Neural crest cell (in vitro differentiated cells): ENCODE measurements at regions not wholly inside any gene's neighbourhood (a gene's known extent, or its start where the extent isn't known, plus 50 kb on each side); places are given as distances from the start of the nearest gene placed in this dataset.

Experiments used
- DNase-seq: peaks from one replicate; pipeline ENCODE4 v3.0.0; 2021; ENCODE audit warnings: low read depth, mixed read lengths, low spot score
- H3K27ac Mint-ChIP-seq: one replicate; pipeline ENCODE4 v1.8.0; 2021; ENCODE audit warnings: mild to moderate bottlenecking, mixed read lengths; ENCODE audit not compliant: unreplicated experiment
- H3K27me3 Mint-ChIP-seq: 2 replicates; pipeline ENCODE4 v1.8.0; 2021; ENCODE audit warnings: low read depth, mild to moderate bottlenecking, mixed read lengths
- H3K36me3 Mint-ChIP-seq: 2 replicates; pipeline ENCODE4 v1.8.0; 2021; ENCODE audit warnings: low read depth, mild to moderate bottlenecking, mixed read lengths
- H3K4me1 Mint-ChIP-seq: 2 replicates; pipeline ENCODE4 v1.8.0; 2021; ENCODE audit warnings: mixed read lengths
- H3K4me3 Mint-ChIP-seq: one replicate; pipeline ENCODE4 v1.8.0; 2021; ENCODE audit warnings: mild to moderate bottlenecking, mixed read lengths
- H3K9me3 Mint-ChIP-seq: 2 replicates; pipeline ENCODE4 v1.8.0; 2021; ENCODE audit warnings: mixed read lengths
- CTCF ChIP-seq: fragments of 200-600 bp; sonication (generic); conservative IDR thresholded peaks from 2 replicates; pipeline ENCODE4 v1.5.0; 2021; ENCODE audit warnings: antibody characterized with exemption, mild to moderate bottlenecking

- no peaks in the 10 kb centered on the region for H3K27me3 Mint-ChIP-seq
- no peak overlapping the region for H3K27ac Mint-ChIP-seq
- H3K4me3 Mint-ChIP-seq = no peak overlapping the region
- no peak for TF ChIP-seq CTCF
- no peak for DNase-seq
- H3K4me1 Mint-ChIP-seq = peaks cover 36% of the 10 kb centered on the region
- H3K9me3 Mint-ChIP-seq = peaks cover 11% of the 10 kb centered on the region
- H3K36me3 Mint-ChIP-seq = peaks cover 15% of the 10 kb centered on the region
Measured at GRCh38 chr13:110097013-110097412, 209.9 kb downstream of the COL4A1 start.

- H3K27me3 Mint-ChIP-seq = no peaks in the 10 kb centered on the region
- H3K9me3 Mint-ChIP-seq = no peaks in the 10 kb centered on the region
- peak overlapping the region; percentile 11 for H3K4me3 Mint-ChIP-seq
- TF ChIP-seq CTCF = no peak
- H3K4me1 Mint-ChIP-seq = peaks cover 45% of the 10 kb centered on the region
- H3K27ac Mint-ChIP-seq = peak overlapping the region; percentile 3
- no peak for DNase-seq
- H3K36me3 Mint-ChIP-seq = no peaks in the 10 kb centered on the region
Measured at GRCh38 chr13:110092831-110093247, 214.1 kb downstream of the COL4A1 start.

- peak; percentile 54 for TF ChIP-seq CTCF
- H3K4me3 Mint-ChIP-seq = no peak overlapping the region
- peaks cover 4% of the 10 kb centered on the region for H3K9me3 Mint-ChIP-seq
Measured at GRCh38 chr13:110089815-110090214, 217.1 kb downstream of the COL4A1 start.

GRCh38 chr13:110089100-110089499, 217.9 kb downstream of the COL4A1 start:
- Mint-ChIP-seq H3K36me3 (peaks cover 4% of the 10 kb centered on the region), H3K9me3 (peaks cover 8% of the 10 kb centered on the region), H3K4me3 (no peak overlapping the region), H3K4me1 (peaks cover 30% of the 10 kb centered on the region), H3K27me3 (no peaks in the 10 kb centered on the region), H3K27ac (no peak overlapping the region)
- DNase-seq = no peak
- TF ChIP-seq CTCF = no peak

More at GRCh38 chr13:110089815-110090214, 217.1 kb downstream of the COL4A1 start:
- no peak overlapping the region for H3K27ac Mint-ChIP-seq
- no peak for DNase-seq
- H3K36me3 Mint-ChIP-seq = no peaks in the 10 kb centered on the region
- peaks cover 37% of the 10 kb centered on the region for H3K4me1 Mint-ChIP-seq
- no peaks in the 10 kb centered on the region for H3K27me3 Mint-ChIP-seq

- H3K4me1 Mint-ChIP-seq = peaks cover 6% of the 10 kb centered on the region
- no peak overlapping the region for H3K27ac Mint-ChIP-seq
- peaks cover 3% of the 10 kb centered on the region for H3K9me3 Mint-ChIP-seq
- peaks cover 2% of the 10 kb centered on the region for H3K27me3 Mint-ChIP-seq
- H3K4me3 Mint-ChIP-seq = no peak overlapping the region
- DNase-seq = no peak
- no peak for TF ChIP-seq CTCF
- peaks cover 2% of the 10 kb centered on the region for H3K36me3 Mint-ChIP-seq
Measured at GRCh38 chr13:110073982-110074381, 233.0 kb downstream of the COL4A1 start.
